Smooth muscle cell (in vitro differentiated cells): ENCODE measurements at regions not wholly inside any gene's neighbourhood (a gene's known extent, or its start where the extent isn't known, plus 50 kb on each side); places are given as distances from the start of the nearest gene placed in this dataset.

Experiments used
- DNase-seq: peaks from one replicate; lab custom pipeline; 2025; ENCODE audit not compliant: unreplicated experiment; lab: John Stamatoyannopoulos, UW
- H2AFZ ChIP-seq: fragments of 200-600 bp; sonication (generic); 2 replicates; pipeline ENCODE4 v1.6.0; 2016; ENCODE audit warnings: antibody characterized with exemption, low read depth, mild to moderate bottlenecking
- H3F3A ChIP-seq: fragments of 200-600 bp; sonication (generic); 2 replicates; pipeline ENCODE4 v1.6.0; 2017; ENCODE audit warnings: antibody characterized with exemption, low read depth
- H3K27ac ChIP-seq: fragments of 200-600 bp; sonication (generic); 2 replicates; pipeline ENCODE4 v1.5.1; 2016; ENCODE audit warnings: low read depth, mild to moderate bottlenecking
- H3K27me3 ChIP-seq: fragments of 200-600 bp; sonication (generic); 2 replicates; pipeline ENCODE4 v1.6.1; 2016; ENCODE audit warnings: low read depth, mild to moderate bottlenecking
- H3K36me3 ChIP-seq: fragments of 200-600 bp; sonication (generic); 2 replicates; pipeline ENCODE4 v1.5.1; 2016; ENCODE audit warnings: low read depth
- H3K4me1 ChIP-seq: fragments of 200-600 bp; sonication (generic); 2 replicates; pipeline ENCODE4 v1.5.1; 2016; ENCODE audit warnings: low read depth
- H3K4me2 ChIP-seq: fragments of 200-600 bp; sonication (generic); 2 replicates; pipeline ENCODE4 v1.6.0; 2016; ENCODE audit warnings: mild to moderate bottlenecking
- H3K4me3 ChIP-seq: fragments of 200-600 bp; sonication (generic); 2 replicates; pipeline ENCODE4 v1.5.1; 2016; ENCODE audit warnings: mild to moderate bottlenecking
- H3K79me2 ChIP-seq: fragments of 200-600 bp; sonication (generic); 2 replicates; pipeline ENCODE4 v1.6.0; 2016; ENCODE audit warnings: low read depth, mild to moderate bottlenecking
- H3K9ac ChIP-seq: fragments of 200-600 bp; sonication (generic); 2 replicates; pipeline ENCODE4 v1.6.0; 2016; ENCODE audit warnings: low read depth
- H3K9me3 ChIP-seq: fragments of 200-600 bp; sonication (generic); replicated peaks from 2 replicates; pipeline ENCODE4 v1.5.1; 2016; ENCODE audit warnings: low read depth
- H4K20me1 ChIP-seq: fragments of 200-600 bp; sonication (generic); 2 replicates; pipeline ENCODE4 v1.6.0; 2016; ENCODE audit warnings: low read depth
- WGBS: methylation state at CpG from one replicate; pipeline ENCODE4 v1.1.7; 2016; ENCODE audit warnings: low lambda C conversion rate; 5-methylcytosine and 5-hydroxymethylcytosine counted together
- TF ChIP-seq, protein P1 (sequence below): fragments of 200-600 bp; sonication (generic); IDR thresholded peaks from 2 replicates; pipeline ENCODE4 v1.5.1; 2017; ENCODE audit warnings: borderline replicate concordance, mild to moderate bottlenecking, antibody characterized with exemption; ENCODE audit not compliant: insufficient read depth, poor library complexity, severe bottlenecking

DNA sequence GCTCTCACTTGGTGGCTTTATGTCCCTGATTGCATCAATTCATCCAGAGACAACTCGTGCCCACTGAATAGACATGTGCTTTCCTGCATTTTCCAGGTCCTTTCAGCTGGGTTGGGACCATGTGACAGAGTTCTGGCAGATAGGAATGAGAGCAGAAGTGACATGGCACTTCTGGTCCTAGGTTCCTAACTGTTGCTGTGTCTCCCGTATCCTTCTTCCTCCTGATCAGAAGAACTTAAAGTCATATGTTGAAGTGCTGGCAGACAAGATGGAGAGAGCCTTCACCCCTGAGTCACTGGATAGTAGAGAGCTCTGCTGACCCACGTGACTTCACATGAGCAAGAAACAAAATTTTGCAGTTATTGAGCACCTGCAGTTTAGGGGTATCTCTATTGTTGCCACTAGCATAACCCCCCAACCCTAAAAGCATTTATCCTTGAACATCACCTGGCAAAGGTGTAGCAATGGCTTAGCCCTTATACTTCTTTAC lies 80.0 kb downstream of the NREP start:
- H2AFZ ChIP-seq = no peak overlapping the region
- WGBS = 91% methylated on average over 3 of the region's 3 CpGs
- H3K4me2 ChIP-seq = no peak overlapping the region

DNA sequence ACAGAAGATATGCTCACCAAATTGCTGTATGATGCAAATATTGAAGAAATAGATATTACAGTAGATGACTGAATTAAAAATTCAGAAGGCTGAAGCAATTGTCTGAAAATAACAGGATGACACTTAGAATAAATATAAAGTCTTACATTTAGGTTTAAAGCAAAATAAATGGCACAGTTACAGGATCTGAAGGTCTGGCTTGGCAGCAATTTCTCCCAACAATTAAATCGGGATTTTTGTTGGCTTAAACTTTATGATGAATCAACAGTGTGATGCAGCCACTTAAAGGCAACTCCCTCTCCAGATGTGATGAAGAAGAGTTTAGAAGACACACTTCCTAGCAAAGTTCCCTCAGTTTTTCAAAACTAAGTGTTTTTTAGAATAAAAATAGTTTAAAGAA lies 80.5 kb downstream of the NREP start:
- TF ChIP-seq, protein P1, sequence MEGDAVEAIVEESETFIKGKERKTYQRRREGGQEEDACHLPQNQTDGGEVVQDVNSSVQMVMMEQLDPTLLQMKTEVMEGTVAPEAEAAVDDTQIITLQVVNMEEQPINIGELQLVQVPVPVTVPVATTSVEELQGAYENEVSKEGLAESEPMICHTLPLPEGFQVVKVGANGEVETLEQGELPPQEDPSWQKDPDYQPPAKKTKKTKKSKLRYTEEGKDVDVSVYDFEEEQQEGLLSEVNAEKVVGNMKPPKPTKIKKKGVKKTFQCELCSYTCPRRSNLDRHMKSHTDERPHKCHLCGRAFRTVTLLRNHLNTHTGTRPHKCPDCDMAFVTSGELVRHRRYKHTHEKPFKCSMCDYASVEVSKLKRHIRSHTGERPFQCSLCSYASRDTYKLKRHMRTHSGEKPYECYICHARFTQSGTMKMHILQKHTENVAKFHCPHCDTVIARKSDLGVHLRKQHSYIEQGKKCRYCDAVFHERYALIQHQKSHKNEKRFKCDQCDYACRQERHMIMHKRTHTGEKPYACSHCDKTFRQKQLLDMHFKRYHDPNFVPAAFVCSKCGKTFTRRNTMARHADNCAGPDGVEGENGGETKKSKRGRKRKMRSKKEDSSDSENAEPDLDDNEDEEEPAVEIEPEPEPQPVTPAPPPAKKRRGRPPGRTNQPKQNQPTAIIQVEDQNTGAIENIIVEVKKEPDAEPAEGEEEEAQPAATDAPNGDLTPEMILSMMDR = no peak
- no peak for DNase-seq
- Histone ChIP-seq H3K27ac (no peak overlapping the region), H3K9me3 (no peaks in the 10 kb centered on the region), H2AFZ (no peak overlapping the region), H3K79me2 (no peaks in the 10 kb centered on the region), H3K4me2 (no peak overlapping the region), H3K4me1 (peaks cover 5% of the 10 kb centered on the region), H3K27me3 (no peaks in the 10 kb centered on the region), H3K36me3 (no peaks in the 10 kb centered on the region), H3K9ac (no peak overlapping the region), H3F3A (peaks cover 12% of the 10 kb centered on the region), H3K4me3 (no peak overlapping the region), H4K20me1 (no peaks in the 10 kb centered on the region)
- WGBS = 67% methylated on average over 1 of the region's 1 CpG

More for the DNA sequence above, 80.0 kb downstream of the NREP start:
- H3F3A ChIP-seq = peaks cover 14% of the 10 kb centered on the region
- H3K36me3 ChIP-seq = no peaks in the 10 kb centered on the region
- TF ChIP-seq, protein P1 = no peak
- H4K20me1 ChIP-seq = no peaks in the 10 kb centered on the region
- no peaks in the 10 kb centered on the region for H3K9me3 ChIP-seq
- H3K27me3 ChIP-seq = no peaks in the 10 kb centered on the region
- no peak overlapping the region for H3K4me3 ChIP-seq
- DNase-seq = no peak
- H3K79me2 ChIP-seq = no peaks in the 10 kb centered on the region
- no peak overlapping the region for H3K27ac ChIP-seq
- no peak overlapping the region for H3K9ac ChIP-seq
- H3K4me1 ChIP-seq = peaks cover 5% of the 10 kb centered on the region

DNA sequence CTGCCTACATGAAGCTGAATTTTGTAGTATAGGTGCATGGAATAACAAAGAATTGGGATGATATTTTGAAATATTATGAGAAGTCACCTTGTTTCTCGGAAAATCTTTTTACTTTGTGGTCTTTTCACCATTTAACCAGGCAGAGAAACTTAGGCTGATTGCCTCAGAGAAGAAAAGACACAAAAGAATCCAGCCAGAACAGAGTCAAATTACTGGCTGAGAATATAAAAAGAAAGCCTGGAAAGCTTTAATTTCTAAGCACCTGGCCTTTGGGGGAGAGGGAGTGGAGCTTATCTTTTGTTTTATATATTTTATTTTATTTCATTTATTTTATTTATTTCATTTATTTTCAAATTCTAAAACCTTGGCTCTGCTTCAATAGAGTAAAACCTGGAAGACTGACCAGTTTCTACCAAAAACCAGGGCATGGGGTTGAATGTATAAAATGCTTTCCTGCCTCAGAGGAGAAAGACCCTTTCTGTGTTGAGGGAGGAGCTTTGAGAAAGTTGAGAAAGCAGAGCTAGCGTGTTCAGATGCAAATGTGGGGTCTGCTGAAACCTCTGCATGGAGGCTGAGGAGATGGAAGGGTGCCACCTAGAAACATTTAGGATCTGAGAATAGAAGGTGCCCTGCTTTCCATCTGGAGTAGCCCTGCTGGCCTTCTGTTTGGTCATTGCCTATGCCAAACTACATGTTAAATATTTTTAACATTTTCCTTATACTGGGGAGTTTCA lies 81.6 kb downstream of the NREP start:
- WGBS = 93% methylated on average over 2 of the region's 2 CpGs
- Histone ChIP-seq H3K4me3 (no peak overlapping the region), H3K4me2 (no peak overlapping the region), H3K79me2 (no peaks in the 10 kb centered on the region), H3K27ac (no peak overlapping the region), H3K27me3 (no peaks in the 10 kb centered on the region), H4K20me1 (no peaks in the 10 kb centered on the region), H3K9ac (no peak overlapping the region), H3K36me3 (no peaks in the 10 kb centered on the region), H2AFZ (no peak overlapping the region), H3F3A (peaks cover 3% of the 10 kb centered on the region), H3K4me1 (peaks cover 2% of the 10 kb centered on the region), H3K9me3 (no peaks in the 10 kb centered on the region)
- TF ChIP-seq, protein P1 = no peak
- DNase-seq = no peak
